ENCODE measurements at regions not wholly inside any gene's neighbourhood (a gene's known extent, or its start where the extent isn't known, plus 50 kb on each side); places are given as distances from the start of the nearest gene placed in this dataset.

GRCh38 chr6:140847262-140847645, 1285.5 kb upstream of the GJE1 start:
- no peaks in the 10 kb centered on the region for H3K27me3 ChIP-seq (ENCODE audit: insufficient read depth, low read length)
- peaks cover 45% of the 10 kb centered on the region for H3K4me1 ChIP-seq (ENCODE audit: insufficient read depth, low read length)
- TF ChIP-seq, protein P1, sequence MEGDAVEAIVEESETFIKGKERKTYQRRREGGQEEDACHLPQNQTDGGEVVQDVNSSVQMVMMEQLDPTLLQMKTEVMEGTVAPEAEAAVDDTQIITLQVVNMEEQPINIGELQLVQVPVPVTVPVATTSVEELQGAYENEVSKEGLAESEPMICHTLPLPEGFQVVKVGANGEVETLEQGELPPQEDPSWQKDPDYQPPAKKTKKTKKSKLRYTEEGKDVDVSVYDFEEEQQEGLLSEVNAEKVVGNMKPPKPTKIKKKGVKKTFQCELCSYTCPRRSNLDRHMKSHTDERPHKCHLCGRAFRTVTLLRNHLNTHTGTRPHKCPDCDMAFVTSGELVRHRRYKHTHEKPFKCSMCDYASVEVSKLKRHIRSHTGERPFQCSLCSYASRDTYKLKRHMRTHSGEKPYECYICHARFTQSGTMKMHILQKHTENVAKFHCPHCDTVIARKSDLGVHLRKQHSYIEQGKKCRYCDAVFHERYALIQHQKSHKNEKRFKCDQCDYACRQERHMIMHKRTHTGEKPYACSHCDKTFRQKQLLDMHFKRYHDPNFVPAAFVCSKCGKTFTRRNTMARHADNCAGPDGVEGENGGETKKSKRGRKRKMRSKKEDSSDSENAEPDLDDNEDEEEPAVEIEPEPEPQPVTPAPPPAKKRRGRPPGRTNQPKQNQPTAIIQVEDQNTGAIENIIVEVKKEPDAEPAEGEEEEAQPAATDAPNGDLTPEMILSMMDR (IDR thresholded peaks at IDR 0.05; ENCODE audit: extremely low read depth, low read depth, low read length), result no peak
- H3K4me3 ChIP-seq (ENCODE audit: insufficient read depth, low read length), result no peak overlapping the region
- no peaks in the 10 kb centered on the region for H4K20me1 ChIP-seq (ENCODE audit: insufficient read depth, low read length)
- no peaks in the 10 kb centered on the region for H3K79me2 ChIP-seq (ENCODE audit: insufficient read depth, low read length)
- H3K4me2 ChIP-seq (ENCODE audit: insufficient read depth, low read length), result no peak overlapping the region
- H3K36me3 ChIP-seq (ENCODE audit: insufficient read depth, low read length), result no peaks in the 10 kb centered on the region
- H2AFZ ChIP-seq (ENCODE audit: low read length), result no peak overlapping the region
- no peak for DNase-seq (ENCODE audit: insufficient read length, low spot score, missing footprints)
- H3K9me3 ChIP-seq (ENCODE audit: low read depth, low read length), result no peaks in the 10 kb centered on the region
- peak overlapping the region; percentile 55 for H3K27ac ChIP-seq (ENCODE audit: low read depth, low read length)

DNA sequence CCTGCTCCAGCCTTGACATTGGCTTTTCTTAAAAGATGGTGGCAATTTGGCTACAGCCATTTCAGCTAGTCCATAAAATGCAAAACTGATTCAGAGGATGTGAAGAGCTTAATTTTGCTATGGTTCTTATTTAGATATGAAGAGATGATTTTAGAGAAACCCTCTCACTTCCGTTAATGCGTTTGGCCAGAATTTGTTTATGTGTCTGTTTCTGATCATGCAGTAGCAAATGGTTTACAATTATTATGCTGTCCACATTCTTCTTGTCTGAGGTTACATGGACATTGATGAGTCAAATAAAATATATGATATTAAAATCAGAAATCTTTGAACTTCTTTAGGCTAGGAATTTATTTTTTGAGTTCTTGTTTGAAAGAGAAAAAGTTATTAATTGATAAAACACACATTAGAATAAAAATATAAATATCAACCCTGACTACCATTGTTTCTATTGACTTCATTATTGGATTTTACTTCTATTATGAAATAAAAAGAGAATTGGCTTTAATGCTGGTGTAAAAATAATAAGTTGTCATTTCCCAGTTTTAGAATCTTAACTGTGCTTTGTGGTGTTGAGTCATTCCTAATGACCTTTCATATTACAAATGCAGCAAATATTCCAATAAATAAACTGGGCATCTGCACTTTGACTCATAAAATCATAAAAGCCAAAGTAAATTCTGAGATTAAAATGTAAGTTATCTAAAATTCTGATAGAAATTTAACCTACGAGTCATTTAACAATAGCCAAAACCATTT, 1286.0 kb upstream of the GJE1 start:
- Histone ChIP-seq H3K4me2 (ENCODE audit: insufficient read depth, low read length) (peak overlapping the region; percentile 30), H3K4me1 (ENCODE audit: insufficient read depth, low read length) (peaks cover 45% of the 10 kb centered on the region), H3K9me3 (ENCODE audit: low read depth, low read length) (no peaks in the 10 kb centered on the region), H2AFZ (ENCODE audit: low read length) (peak overlapping the region; percentile 16), H3K4me3 (ENCODE audit: insufficient read depth, low read length) (no peak overlapping the region), H3K79me2 (ENCODE audit: insufficient read depth, low read length) (no peaks in the 10 kb centered on the region), H4K20me1 (ENCODE audit: insufficient read depth, low read length) (no peaks in the 10 kb centered on the region), H3K27me3 (ENCODE audit: insufficient read depth, low read length) (no peaks in the 10 kb centered on the region), H3K36me3 (ENCODE audit: insufficient read depth, low read length) (no peaks in the 10 kb centered on the region), H3K27ac (ENCODE audit: low read depth, low read length) (peak overlapping the region; percentile 55)
- DNase-seq (ENCODE audit: insufficient read length, low spot score, missing footprints), result peak; percentile 6
- TF ChIP-seq, protein P1 (IDR thresholded peaks at IDR 0.05; ENCODE audit: extremely low read depth, low read depth, low read length), result no peak

GRCh38 chr6:140845701-140846100, 1287.0 kb upstream of the GJE1 start:
- Histone ChIP-seq H2AFZ (ENCODE audit: low read length) (peak overlapping the region; percentile 4), H3K27me3 (ENCODE audit: insufficient read depth, low read length) (no peaks in the 10 kb centered on the region)
- TF ChIP-seq, protein P1 (IDR thresholded peaks at IDR 0.05; ENCODE audit: extremely low read depth, low read depth, low read length), result no peak

GRCh38 chr6:140844167-140844566, 1288.6 kb upstream of the GJE1 start:
- DNase-seq (ENCODE audit: insufficient read length, low spot score, missing footprints), result no peak
- no peak overlapping the region for H3K4me3 ChIP-seq (ENCODE audit: insufficient read depth, low read length)
- no peaks in the 10 kb centered on the region for H4K20me1 ChIP-seq (ENCODE audit: insufficient read depth, low read length)
- no peaks in the 10 kb centered on the region for H3K36me3 ChIP-seq (ENCODE audit: insufficient read depth, low read length)
- H3K4me2 ChIP-seq (ENCODE audit: insufficient read depth, low read length), result no peak overlapping the region
- no peak overlapping the region for H3K27ac ChIP-seq (ENCODE audit: low read depth, low read length)
- H3K9me3 ChIP-seq (ENCODE audit: low read depth, low read length), result no peaks in the 10 kb centered on the region
- TF ChIP-seq, protein P1 (IDR thresholded peaks at IDR 0.05; ENCODE audit: extremely low read depth, low read depth, low read length), result no peak
- peaks cover 24% of the 10 kb centered on the region for H3K4me1 ChIP-seq (ENCODE audit: insufficient read depth, low read length)
- H3K79me2 ChIP-seq (ENCODE audit: insufficient read depth, low read length), result no peaks in the 10 kb centered on the region
- H3K27me3 ChIP-seq (ENCODE audit: insufficient read depth, low read length), result no peaks in the 10 kb centered on the region
- H2AFZ ChIP-seq (ENCODE audit: low read length), result no peak overlapping the region

More at GRCh38 chr6:140845701-140846100, 1287.0 kb upstream of the GJE1 start:
- no peaks in the 10 kb centered on the region for H4K20me1 ChIP-seq (ENCODE audit: insufficient read depth, low read length)
- no peaks in the 10 kb centered on the region for H3K9me3 ChIP-seq (ENCODE audit: low read depth, low read length)
- H3K79me2 ChIP-seq (ENCODE audit: insufficient read depth, low read length), result no peaks in the 10 kb centered on the region
- H3K4me1 ChIP-seq (ENCODE audit: insufficient read depth, low read length), result peaks cover 39% of the 10 kb centered on the region
- H3K4me2 ChIP-seq (ENCODE audit: insufficient read depth, low read length), result no peak overlapping the region
- no peaks in the 10 kb centered on the region for H3K36me3 ChIP-seq (ENCODE audit: insufficient read depth, low read length)
- no peak for DNase-seq (ENCODE audit: insufficient read length, low spot score, missing footprints)
- H3K27ac ChIP-seq (ENCODE audit: low read depth, low read length), result no peak overlapping the region
- H3K4me3 ChIP-seq (ENCODE audit: insufficient read depth, low read length), result no peak overlapping the region
